Left renal cortex interstitium (tissue), 4 donors: ENCODE measurements at regions not wholly inside any gene's neighbourhood (a gene's known extent, or its start where the extent isn't known, plus 50 kb on each side); places are given as distances from the start of the nearest gene placed in this dataset.
"Not testable (repeated sequence)": the region's sequence is repeated elsewhere in the genome, so short reads cannot be mapped to it uniquely, and the experiment has no call there.

Experiments
- DNase-seq, 4 donors: peaks; one replicate each; pipeline ENCODE4 v3.0.0-alpha.2; 2013; ENCODE audit warnings: low read depth in 4 of 4, low spot score in 2 of 4, missing footprints in 1 of 4

- DNase-seq, result no peak
Observed at GRCh38 chr6:14763139-14763538, 482.7 kb upstream of the JARID2 start.

DNA sequence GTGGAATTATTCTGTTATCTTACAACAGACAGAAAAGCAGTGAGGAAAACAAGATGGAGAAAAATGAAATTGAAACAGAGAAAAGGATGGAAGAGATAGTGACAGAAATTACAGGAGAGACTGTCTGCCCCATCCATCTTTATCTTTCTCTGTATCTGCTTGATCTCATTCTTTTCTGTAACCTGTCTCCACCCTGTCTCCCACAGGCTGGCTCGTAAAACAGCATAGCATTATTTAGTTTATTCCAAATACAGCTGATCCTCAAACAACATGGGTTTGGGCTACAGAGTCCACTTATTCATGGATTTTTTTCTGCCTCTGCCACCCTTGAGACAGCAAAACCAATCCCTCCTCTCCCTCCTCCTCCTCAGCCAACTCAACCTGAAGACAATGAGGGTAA lies 482.3 kb upstream of the JARID2 start:
- DNase-seq, result no peak

- no peak for DNase-seq
Observed at GRCh38 chr6:14765106-14765505, 480.8 kb upstream of the JARID2 start.

GRCh38 chr6:14765721-14766390 lies 480.0 kb upstream of the JARID2 start:
- DNase-seq, result no peak

DNA sequence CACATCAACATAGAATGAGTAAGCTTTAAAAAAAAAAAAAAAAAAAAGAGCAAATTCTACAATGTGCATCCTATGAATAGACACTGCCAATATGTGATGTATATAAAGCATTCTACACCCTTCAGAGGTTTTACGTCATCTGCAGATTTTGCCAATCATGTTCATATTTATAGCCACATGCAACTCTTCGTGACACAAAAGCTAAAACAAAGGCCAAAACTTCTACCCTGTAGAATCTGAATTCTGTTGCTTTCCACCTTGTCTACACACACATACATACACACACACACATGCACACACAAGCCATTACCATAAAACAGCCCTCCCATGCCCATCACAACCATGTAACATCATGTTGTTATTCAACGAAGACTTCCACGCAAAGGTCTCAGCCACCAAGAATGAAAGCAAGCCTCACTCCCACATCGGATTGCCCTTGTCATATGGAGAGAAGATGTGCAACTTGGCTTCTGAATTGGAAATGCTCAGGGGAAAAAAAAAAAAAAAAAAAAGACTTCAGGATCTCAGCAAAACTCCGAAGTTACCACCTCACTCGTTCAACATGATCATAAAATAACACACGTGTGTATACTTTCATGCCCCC lies 479.4 kb upstream of the JARID2 start:
- DNase-seq, result no peak

- DNase-seq, result no peak
Observed at GRCh38 chr6:14767226-14767625, 478.6 kb upstream of the JARID2 start.

DNA sequence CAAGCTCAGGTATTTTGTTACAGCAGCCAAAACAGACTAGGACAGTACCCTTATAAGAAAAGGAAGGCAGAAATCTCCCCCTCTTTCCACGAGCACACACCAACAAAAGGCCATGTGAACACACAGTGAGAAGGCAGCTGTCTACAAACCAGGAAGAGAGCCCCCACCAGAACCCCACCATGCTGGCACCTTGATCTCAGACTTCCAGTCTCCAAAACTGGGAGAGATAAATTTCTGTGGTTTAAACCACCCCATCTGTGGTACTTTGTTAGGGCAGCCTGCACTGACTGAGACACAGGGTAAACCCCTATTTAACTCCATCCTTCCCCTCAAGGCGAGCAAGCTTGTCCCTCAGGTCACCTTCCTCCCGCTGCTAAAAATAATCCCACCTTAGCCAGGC lies 475.8 kb upstream of the JARID2 start:
- DNase-seq, result no peak

GRCh38 chr6:14770572-14770971 lies 475.3 kb upstream of the JARID2 start:
- DNase-seq, result no peak

- DNase-seq, result no peak
Observed at GRCh38 chr6:14771016-14771415, 474.9 kb upstream of the JARID2 start.

GRCh38 chr6:14772188-14772587 lies 473.7 kb upstream of the JARID2 start:
- DNase-seq, result no peak

GRCh38 chr6:14775528-14775927 lies 470.3 kb upstream of the JARID2 start:
- DNase-seq, result no peak

DNA sequence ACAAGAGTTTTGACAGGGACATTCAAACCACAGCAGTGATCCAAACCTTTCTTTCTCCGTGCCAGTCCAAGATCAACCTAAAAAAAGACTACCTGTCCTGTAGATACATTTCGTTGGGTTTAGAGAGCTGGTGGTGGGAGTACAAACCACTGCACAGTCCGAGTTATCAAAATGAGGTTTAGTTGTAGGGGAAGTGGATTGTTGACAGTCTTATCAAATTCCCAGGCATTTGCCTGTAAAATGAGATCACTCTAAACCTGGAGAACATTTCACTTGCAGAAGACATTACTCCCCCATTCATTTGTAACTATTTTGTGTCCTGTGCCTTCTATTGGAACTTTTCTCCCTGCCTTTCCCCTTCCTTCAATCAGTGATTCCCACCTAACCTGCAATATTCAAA lies 469.6 kb upstream of the JARID2 start:
- no peak for DNase-seq

DNA sequence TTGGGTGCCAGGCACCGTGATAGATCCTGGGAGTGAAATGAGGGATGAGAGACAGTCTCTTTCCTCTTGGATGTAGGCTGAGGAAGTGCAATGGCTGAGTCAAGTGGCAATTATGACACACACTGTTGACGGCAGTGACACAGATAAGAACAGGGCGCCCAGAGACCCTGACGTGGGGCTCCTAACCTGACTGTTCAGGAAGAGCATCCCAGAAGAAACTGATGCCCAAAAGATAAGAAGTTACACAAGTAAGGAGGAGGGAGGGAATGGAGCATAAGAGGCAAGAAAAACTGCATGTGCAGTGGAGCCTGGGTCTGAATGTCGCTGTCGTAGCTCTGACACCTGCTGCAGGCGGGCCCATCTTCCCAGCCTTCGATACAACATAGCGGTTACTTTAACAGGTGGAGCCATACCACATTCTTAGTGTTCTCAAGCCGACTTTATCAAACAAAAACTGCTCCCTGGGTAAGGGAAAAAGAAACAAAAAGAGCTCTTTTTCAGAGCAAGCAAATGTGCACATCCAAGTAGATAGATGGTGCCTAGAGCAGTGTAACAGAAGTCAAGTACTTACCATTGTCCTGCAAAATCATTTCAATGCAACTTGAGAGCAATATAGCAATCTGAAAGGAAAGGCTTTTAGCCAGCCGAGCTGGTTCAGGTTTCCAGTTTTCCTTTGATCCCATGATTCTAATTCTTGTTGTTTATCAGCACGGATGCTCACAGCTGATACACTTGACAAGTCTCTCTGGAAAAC lies 463.9 kb upstream of the JARID2 start:
- DNase-seq, result no peak

GRCh38 chr6:14782921-14783464 lies 462.9 kb upstream of the JARID2 start:
- DNase-seq, result not testable (repeated sequence)

DNA sequence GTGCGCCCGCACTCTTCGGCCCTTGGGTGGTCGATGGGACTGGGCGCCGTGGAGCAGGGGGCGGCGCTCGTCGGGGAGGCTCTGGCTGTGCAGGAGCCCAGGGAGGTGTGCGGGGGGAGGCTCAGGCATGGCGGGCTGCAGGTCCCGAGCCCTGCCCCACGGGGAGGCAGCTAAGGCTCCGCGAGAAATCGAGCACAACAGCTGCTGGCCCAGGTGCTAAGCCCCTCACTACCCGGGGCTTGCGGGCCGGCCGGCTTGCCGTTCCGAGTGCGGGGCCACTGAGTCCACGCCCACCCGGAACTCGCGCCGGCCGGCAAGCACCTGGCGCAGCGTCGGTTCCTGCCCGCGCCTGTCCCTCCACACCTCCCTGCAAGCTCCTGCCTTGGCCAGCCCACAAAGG lies 462.3 kb upstream of the JARID2 start:
- DNase-seq, result no peak

GRCh38 chr6:14784596-14785492 lies 461.0 kb upstream of the JARID2 start:
- no peak for DNase-seq

GRCh38 chr6:14785493-14785790 lies 460.4 kb upstream of the JARID2 start:
- DNase-seq, result no peak

DNA sequence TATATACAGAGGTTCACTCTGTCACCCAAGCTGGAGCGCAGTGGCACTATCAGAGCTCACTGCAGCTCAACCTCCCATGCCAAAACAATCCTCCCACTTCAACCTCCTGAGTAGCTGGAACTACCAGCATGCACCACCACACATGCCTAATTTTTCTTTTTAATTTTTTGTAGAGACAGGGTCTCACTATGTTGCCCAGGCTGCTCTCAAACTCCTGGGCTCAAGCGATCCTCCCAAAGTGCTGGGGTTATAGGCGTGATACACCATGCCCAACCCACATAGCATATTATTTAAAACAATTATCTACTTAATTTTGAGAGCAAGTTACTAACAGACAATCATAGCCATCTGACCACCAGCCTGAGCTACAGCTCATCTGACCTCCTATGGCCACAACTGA lies 459.9 kb upstream of the JARID2 start:
- DNase-seq, result no peak

GRCh38 chr6:14786455-14786854 lies 459.4 kb upstream of the JARID2 start:
- no peak for DNase-seq

GRCh38 chr6:14787250-14787649 lies 458.6 kb upstream of the JARID2 start:
- DNase-seq, result no peak

- DNase-seq, result no peak
Observed at GRCh38 chr6:14787677-14788076, 458.2 kb upstream of the JARID2 start.
